NCI-H510A treated with DMSO at 0.1 percent for 48 hours (cell line): ENCODE measurements at regions not wholly inside any gene's neighbourhood (a gene's known extent, or its start where the extent isn't known, plus 50 kb on each side); places are given as distances from the start of the nearest gene placed in this dataset.

Experiments used
- DNase-seq: peaks from one replicate; lab custom pipeline; 2025; lab: John Stamatoyannopoulos, UW

GRCh38 chr12:124630791-124631313 is 63.4 kb upstream of the NCOR2 start:
- DNase-seq = no peak

GRCh38 chr12:124629789-124630480 is 62.5 kb upstream of the NCOR2 start:
- no peak for DNase-seq

GRCh38 chr12:124629117-124629516 is 61.7 kb upstream of the NCOR2 start:
- no peak for DNase-seq

GRCh38 chr12:124627956-124628355 is 60.5 kb upstream of the NCOR2 start:
- no peak for DNase-seq

- DNase-seq = no peak
Measured at GRCh38 chr12:124626971-124627411, 59.6 kb upstream of the NCOR2 start.

- no peak for DNase-seq
Measured at GRCh38 chr12:124625867-124626675, 58.7 kb upstream of the NCOR2 start.

GRCh38 chr12:124624823-124625222 is 57.4 kb upstream of the NCOR2 start:
- DNase-seq = no peak

GRCh38 chr12:124623344-124624035 is 56.1 kb upstream of the NCOR2 start:
- DNase-seq = no peak

- DNase-seq = no peak
Measured at GRCh38 chr12:124622764-124623163, 55.4 kb upstream of the NCOR2 start.

- DNase-seq = no peak
Measured at GRCh38 chr12:124622331-124622730, 54.9 kb upstream of the NCOR2 start.

GRCh38 chr12:124621296-124621660 is 53.9 kb upstream of the NCOR2 start:
- no peak for DNase-seq

- DNase-seq = no peak
Measured at GRCh38 chr12:124620606-124621295, 53.3 kb upstream of the NCOR2 start.

- DNase-seq = no peak
Measured at GRCh38 chr12:124618291-124618902, 51.0 kb upstream of the NCOR2 start.

- peak; percentile 73 for DNase-seq
Measured at GRCh38 chr12:124617615-124618014, 50.2 kb upstream of the NCOR2 start.
